ENCODE measurements at regions not wholly inside any gene's neighbourhood (a gene's known extent, or its start where the extent isn't known, plus 50 kb on each side); places are given as distances from the start of the nearest gene placed in this dataset.

- no peak for TF ChIP-seq EP300 (IDR thresholded peaks at IDR 0.05; ENCODE audit: borderline replicate concordance in 1 of 2, low read depth in 1 of 2, low read length in 1 of 2)
- TF ChIP-seq CTCF (IDR thresholded peaks at IDR 0.05): no peak
- TF ChIP-seq, protein P1, sequence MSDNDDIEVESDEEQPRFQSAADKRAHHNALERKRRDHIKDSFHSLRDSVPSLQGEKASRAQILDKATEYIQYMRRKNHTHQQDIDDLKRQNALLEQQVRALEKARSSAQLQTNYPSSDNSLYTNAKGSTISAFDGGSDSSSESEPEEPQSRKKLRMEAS (IDR thresholded peaks at IDR 0.05; ENCODE audit: low read depth): no peak
- TF ChIP-seq USF2 (IDR thresholded peaks at IDR 0.05; ENCODE audit: borderline replicate concordance, low read depth, low read length): no peak
- TF ChIP-seq EZH2phosphoT487 (IDR thresholded peaks at IDR 0.05; ENCODE audit: borderline replicate concordance, low read depth): no peak
- no peak for TF ChIP-seq RAD21 (IDR thresholded peaks at IDR 0.05; ENCODE audit: low read length)
- TF ChIP-seq SMC3 (IDR thresholded peaks at IDR 0.05; ENCODE audit: low read depth, low read length): no peak
- no peak for TF ChIP-seq SIN3A (IDR thresholded peaks at IDR 0.05; ENCODE audit: borderline replicate concordance, low read depth, low read length)
- TF ChIP-seq TEAD4 (IDR thresholded peaks at IDR 0.05; ENCODE audit: borderline replicate concordance, insufficient read depth): no peak
- TF ChIP-seq, protein P2, sequence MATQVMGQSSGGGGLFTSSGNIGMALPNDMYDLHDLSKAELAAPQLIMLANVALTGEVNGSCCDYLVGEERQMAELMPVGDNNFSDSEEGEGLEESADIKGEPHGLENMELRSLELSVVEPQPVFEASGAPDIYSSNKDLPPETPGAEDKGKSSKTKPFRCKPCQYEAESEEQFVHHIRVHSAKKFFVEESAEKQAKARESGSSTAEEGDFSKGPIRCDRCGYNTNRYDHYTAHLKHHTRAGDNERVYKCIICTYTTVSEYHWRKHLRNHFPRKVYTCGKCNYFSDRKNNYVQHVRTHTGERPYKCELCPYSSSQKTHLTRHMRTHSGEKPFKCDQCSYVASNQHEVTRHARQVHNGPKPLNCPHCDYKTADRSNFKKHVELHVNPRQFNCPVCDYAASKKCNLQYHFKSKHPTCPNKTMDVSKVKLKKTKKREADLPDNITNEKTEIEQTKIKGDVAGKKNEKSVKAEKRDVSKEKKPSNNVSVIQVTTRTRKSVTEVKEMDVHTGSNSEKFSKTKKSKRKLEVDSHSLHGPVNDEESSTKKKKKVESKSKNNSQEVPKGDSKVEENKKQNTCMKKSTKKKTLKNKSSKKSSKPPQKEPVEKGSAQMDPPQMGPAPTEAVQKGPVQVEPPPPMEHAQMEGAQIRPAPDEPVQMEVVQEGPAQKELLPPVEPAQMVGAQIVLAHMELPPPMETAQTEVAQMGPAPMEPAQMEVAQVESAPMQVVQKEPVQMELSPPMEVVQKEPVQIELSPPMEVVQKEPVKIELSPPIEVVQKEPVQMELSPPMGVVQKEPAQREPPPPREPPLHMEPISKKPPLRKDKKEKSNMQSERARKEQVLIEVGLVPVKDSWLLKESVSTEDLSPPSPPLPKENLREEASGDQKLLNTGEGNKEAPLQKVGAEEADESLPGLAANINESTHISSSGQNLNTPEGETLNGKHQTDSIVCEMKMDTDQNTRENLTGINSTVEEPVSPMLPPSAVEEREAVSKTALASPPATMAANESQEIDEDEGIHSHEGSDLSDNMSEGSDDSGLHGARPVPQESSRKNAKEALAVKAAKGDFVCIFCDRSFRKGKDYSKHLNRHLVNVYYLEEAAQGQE (IDR thresholded peaks at IDR 0.05; ENCODE audit: low read depth, low read length): no peak
- no peak for TF ChIP-seq GABPA (IDR thresholded peaks at IDR 0.05; ENCODE audit: low read depth)
- no peak for TF ChIP-seq JUND (IDR thresholded peaks at IDR 0.05)
- no peak for TF ChIP-seq FOXJ3 (CRISPR knock-in tag; IDR thresholded peaks at IDR 0.05)
- no peak for TF ChIP-seq TAF1 (IDR thresholded peaks at IDR 0.05; ENCODE audit: borderline replicate concordance, low read depth, low read length)
Measured at GRCh38 chr9:26057050-26057449, 378.8 kb upstream of the TUSC1 start.

All from SK-N-SH (cell line).